Fibroblast of mammary gland (primary cell): ENCODE measurements at regions not wholly inside any gene's neighbourhood (a gene's known extent, or its start where the extent isn't known, plus 50 kb on each side); places are given as distances from the start of the nearest gene placed in this dataset.

ENCODE experiments used
- DNase-seq: peaks from one replicate; pipeline ENCODE4 v3.0.0-alpha.2; 2010; ENCODE audit warnings: low read depth
- H3K4me3 ChIP-seq: 2 replicates; pipeline ENCODE4 v1.5.1; 2011; ENCODE audit warnings: low read depth, mild to moderate bottlenecking, low read length, moderate library complexity; ENCODE audit not compliant: control insufficient read depth
- TF ChIP-seq, protein P1 (sequence below): conservative IDR thresholded peaks from 2 replicates; pipeline ENCODE4 v1.5.1; 2011; ENCODE audit warnings: low read depth, low read length, inconsistent platforms; ENCODE audit not compliant: control insufficient read depth, insufficient read depth

DNA sequence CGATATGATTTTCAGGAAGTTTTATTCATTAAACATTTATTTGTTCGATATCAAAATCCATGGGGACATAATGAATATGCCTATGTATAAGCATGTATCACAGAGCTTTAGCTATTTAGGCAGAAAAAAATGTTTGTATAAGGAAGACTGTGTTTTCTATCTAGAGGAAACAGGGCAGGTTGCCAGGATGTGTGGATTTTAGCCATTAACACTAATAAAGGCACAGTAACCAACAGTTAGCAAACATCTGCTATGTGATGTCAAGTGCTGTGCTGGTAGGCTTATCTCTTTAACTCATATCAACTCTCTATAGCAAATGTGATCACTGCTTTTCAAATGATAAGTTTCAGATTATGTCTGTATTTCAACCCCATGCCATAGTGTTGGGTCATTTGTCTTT is 708.9 kb upstream of the HS3ST1 start:
- DNase-seq: no peak
- TF ChIP-seq, protein P1, sequence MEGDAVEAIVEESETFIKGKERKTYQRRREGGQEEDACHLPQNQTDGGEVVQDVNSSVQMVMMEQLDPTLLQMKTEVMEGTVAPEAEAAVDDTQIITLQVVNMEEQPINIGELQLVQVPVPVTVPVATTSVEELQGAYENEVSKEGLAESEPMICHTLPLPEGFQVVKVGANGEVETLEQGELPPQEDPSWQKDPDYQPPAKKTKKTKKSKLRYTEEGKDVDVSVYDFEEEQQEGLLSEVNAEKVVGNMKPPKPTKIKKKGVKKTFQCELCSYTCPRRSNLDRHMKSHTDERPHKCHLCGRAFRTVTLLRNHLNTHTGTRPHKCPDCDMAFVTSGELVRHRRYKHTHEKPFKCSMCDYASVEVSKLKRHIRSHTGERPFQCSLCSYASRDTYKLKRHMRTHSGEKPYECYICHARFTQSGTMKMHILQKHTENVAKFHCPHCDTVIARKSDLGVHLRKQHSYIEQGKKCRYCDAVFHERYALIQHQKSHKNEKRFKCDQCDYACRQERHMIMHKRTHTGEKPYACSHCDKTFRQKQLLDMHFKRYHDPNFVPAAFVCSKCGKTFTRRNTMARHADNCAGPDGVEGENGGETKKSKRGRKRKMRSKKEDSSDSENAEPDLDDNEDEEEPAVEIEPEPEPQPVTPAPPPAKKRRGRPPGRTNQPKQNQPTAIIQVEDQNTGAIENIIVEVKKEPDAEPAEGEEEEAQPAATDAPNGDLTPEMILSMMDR: no peak
- no peak overlapping the region for H3K4me3 ChIP-seq

DNA sequence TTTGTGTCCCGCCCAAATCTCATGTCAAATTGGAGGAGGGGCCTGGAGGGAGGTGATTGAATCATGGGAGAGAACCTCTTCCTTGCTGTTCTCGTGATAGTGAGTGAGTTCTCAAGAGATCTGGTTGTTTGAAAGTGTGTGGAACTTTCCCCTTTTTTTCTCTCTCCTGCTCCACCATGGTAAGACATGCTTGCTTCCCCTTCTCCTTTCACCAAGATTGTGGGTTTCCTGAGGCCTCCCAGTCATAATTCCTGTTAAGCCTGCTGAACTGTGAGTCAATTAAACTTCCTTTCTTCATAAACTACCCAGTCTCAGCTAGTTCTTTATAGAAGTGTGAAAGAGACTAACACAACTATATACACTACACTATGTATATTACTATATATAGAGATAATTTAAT is 697.8 kb upstream of the HS3ST1 start:
- H3K4me3 ChIP-seq: no peak overlapping the region
- DNase-seq: no peak
- TF ChIP-seq, protein P1: no peak

DNA sequence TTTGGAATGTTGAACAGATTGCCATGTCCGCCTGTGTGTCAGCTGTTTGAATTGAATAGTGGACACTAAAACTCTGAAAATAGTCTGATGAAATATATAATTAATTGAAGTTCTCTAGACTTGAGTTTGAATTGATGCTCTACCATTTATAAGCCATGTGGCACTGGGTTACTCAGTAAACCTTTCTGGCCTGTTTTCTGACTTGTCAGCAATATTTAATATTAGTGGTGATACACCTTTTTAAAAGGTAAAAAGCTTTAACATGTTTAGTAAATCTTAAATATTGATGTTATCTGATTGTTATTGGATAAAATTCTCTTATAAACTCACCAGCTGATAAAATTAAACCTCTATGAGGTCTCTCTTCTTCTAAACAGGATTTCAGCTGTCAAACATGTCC is 695.4 kb upstream of the HS3ST1 start:
- H3K4me3 ChIP-seq: no peak overlapping the region
- TF ChIP-seq, protein P1: no peak
- DNase-seq: no peak

DNA sequence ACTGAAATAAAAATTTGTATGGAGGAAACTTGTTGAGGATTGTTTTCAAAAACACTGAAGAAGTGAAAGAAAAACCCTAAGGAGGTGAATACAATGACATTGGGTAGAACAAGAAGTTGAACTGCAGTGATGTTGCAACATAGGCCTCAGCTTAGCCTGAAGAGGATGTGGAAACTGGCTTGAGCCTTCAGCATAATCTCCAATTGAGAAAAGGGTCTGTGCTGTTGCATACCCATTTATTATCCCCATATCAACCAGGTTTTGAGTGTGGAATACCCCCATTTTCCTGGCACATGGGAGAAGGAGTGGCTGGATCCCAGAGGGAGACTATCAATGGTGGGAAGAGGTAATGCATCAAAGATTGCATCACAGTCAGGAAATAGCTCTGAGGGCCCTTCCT is 695.0 kb upstream of the HS3ST1 start:
- TF ChIP-seq, protein P1: no peak
- no peak for DNase-seq
- H3K4me3 ChIP-seq: no peak overlapping the region

DNA sequence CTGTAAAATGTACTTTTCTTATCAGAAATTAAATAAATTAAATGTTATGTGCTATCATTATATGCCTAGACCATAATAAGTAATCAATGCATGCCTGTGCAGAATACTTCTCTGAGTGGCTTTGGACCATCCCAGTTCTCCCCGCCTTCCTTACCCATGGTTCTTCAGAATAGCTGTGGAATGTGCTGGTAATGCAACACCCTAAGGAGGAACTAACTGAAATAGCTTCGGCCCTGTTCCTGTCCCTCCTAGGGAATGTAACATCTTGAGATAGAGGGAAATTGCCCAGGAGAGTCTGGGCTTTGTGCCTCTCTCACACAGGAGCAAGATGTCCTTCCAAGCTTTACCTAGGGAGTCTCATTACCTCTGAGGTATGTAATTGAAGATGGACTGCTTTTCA is 693.6 kb upstream of the HS3ST1 start:
- no peak for DNase-seq
- TF ChIP-seq, protein P1: no peak
- no peak overlapping the region for H3K4me3 ChIP-seq

DNA sequence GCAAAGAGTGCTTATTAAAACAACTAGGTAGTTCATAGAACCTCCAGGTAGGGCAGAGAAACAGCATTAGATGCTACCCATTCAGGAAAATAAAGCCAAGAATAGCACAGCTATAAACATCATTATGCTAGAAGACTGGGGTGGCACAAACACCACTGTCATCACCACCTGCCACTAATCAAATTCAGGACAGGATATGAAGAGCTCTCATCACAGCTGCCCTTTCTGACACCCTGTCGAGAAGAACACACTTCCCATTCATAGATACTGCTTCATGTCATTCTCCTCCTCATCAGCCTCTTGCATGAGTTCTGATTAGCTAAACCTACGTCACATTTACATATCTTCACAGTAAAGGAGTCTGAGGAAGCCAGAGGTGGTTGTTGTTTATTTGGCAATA is 692.3 kb upstream of the HS3ST1 start:
- TF ChIP-seq, protein P1: no peak
- no peak for DNase-seq
- H3K4me3 ChIP-seq: no peak overlapping the region

DNA sequence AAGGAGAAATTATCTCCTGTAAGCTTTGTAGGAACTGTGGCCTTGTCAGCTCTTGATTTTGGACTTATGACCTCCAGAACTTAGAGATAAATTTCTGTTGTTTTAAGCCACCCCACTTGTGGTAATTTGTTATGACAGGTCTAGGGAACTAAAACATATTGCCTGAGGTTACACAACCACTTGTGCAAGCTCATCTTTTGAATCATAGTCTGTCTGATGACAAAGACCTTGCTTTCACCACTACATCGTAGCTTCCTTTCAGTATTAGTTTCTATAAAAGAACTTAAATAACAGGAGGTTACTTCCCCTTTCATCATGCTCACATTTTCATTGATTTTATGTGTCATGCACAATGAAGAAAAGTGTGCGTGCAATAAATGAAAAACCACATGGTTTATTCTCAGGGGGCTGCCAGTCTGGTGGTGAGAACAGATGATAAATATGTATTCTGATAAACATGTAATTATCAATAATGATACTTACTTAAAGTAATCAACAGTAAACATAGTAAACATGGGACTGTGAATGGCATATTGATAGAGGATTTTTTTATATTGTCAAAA is 690.0 kb upstream of the HS3ST1 start:
- TF ChIP-seq, protein P1: no peak
- peak; percentile 38 for DNase-seq
- no peak overlapping the region for H3K4me3 ChIP-seq
